Suprapubic skin (tissue), 4 donors: ENCODE measurements at regions not wholly inside any gene's neighbourhood (a gene's known extent, or its start where the extent isn't known, plus 50 kb on each side); places are given as distances from the start of the nearest gene placed in this dataset.

Experiments
- DNase-seq, 2 donors: peaks; one replicate each; pipeline ENCODE4 v3.0.0-alpha.2; 2019; ENCODE audit warnings: low spot score in 2 of 2
- H3K27ac ChIP-seq: fragments of 200-600 bp; sonication (generic); one replicate; pipeline ENCODE4 v1.5.1; 2019
- H3K27me3 ChIP-seq: fragments of 200-600 bp; sonication (generic); one replicate; pipeline ENCODE4 v1.5.1; 2019
- H3K36me3 ChIP-seq: fragments of 200-600 bp; sonication (generic); one replicate; pipeline ENCODE4 v1.5.1; 2019
- H3K4me1 ChIP-seq: fragments of 200-600 bp; sonication (generic); one replicate; pipeline ENCODE4 v1.5.1; 2019
- H3K4me3 ChIP-seq: fragments of 200-600 bp; sonication (generic); one replicate; pipeline ENCODE4 v1.5.1; 2019; ENCODE audit warnings: mild to moderate bottlenecking
- H3K9me3 ChIP-seq: fragments of 200-600 bp; sonication (generic); one replicate; pipeline ENCODE4 v1.5.1; 2019
- EP300 ChIP-seq: sonication (generic); formaldehyde crosslinking; IDR thresholded peaks from one replicate; pipeline ENCODE4 v1.6.1; 2017; ENCODE audit warnings: antibody characterized with exemption
- POLR2A ChIP-seq, 2 donors: fragments of 450-650 bp; IDR thresholded peaks; one replicate each; pipeline ENCODE4 v1.6.1; 2017; ENCODE audit warnings: antibody characterized with exemption in 2 of 2, mild to moderate bottlenecking in 2 of 2, moderate library complexity in 2 of 2
- POLR2AphosphoS5 ChIP-seq, 3 donors: sonication (generic); formaldehyde crosslinking; IDR thresholded peaks; one replicate each; pipeline ENCODE4 v1.6.1; 2017; ENCODE audit warnings: antibody characterized with exemption in 3 of 3
- WGBS: methylation state at CpG from one replicate; pipeline ENCODE4 v1.1.5; 2018; 5-methylcytosine and 5-hydroxymethylcytosine counted together
- TF ChIP-seq, protein P1 (sequence below), 2 donors: fragments of 200-600 bp in 1 of 2; fragments of 450-650 bp in 1 of 2; sonication (generic) in 1 of 2; IDR thresholded peaks; one replicate each; pipeline ENCODE4 v1.5.1; 2016 to 2019; ENCODE audit warnings: antibody characterized with exemption in 2 of 2, mild to moderate bottlenecking in 1 of 2, moderate library complexity in 1 of 2

DNA sequence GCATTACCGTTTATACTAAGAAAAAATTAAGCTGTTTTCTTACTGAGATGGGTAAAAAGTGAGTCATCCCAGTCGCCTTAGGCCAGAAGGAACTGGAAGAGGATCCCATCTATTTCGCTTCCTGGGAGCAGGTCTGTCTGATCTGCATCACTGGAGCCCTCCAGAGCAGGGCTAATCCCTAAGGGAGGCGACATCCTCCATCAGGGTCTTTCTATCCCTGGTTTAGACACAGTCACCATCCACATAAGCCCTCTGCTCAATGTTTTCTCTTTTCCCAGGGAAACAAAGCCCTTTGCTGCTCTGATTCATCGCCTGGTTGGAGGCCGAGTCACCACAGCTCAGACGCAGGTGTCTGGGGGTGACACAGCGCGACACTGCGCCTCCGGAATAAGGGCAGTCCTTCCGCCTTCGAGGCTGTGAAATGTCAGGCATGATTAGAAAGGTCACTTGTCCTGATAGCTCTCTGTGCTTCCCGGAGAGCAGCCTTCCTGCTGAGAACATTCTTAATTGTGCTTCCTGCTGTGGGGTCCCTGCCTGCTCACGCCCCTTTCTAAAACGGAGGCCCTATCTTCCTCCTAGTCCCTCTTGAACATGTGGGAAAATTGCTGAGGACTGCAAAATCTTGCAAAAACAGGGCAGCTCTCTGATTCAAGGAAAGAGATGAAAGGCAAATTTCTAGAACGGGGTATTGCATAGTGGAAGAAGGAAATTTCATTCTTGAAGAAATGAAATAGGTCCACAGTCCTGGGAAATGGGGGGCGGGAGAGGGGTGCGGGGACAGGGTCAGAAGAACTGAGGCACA lies 56.3 kb downstream of the MARCHF4 start:
- no peaks in the 10 kb centered on the region for H3K4me1 ChIP-seq
- no peak overlapping the region for H3K4me3 ChIP-seq
- DNase-seq, result no peak
- no peaks in the 10 kb centered on the region for H3K36me3 ChIP-seq
- 55% methylated on average over 19 of the region's 19 CpGs for WGBS
- H3K27me3 ChIP-seq, result peaks cover 3% of the 10 kb centered on the region
- TF ChIP-seq, protein P1, sequence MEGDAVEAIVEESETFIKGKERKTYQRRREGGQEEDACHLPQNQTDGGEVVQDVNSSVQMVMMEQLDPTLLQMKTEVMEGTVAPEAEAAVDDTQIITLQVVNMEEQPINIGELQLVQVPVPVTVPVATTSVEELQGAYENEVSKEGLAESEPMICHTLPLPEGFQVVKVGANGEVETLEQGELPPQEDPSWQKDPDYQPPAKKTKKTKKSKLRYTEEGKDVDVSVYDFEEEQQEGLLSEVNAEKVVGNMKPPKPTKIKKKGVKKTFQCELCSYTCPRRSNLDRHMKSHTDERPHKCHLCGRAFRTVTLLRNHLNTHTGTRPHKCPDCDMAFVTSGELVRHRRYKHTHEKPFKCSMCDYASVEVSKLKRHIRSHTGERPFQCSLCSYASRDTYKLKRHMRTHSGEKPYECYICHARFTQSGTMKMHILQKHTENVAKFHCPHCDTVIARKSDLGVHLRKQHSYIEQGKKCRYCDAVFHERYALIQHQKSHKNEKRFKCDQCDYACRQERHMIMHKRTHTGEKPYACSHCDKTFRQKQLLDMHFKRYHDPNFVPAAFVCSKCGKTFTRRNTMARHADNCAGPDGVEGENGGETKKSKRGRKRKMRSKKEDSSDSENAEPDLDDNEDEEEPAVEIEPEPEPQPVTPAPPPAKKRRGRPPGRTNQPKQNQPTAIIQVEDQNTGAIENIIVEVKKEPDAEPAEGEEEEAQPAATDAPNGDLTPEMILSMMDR (IDR thresholded peaks at IDR 0.05), result no peak
- TF ChIP-seq EP300 (no peak), POLR2AphosphoS5 (IDR thresholded peaks at IDR 0.05) (no peak), POLR2A (IDR thresholded peaks at IDR 0.05) (no peak)
- no peaks in the 10 kb centered on the region for H3K9me3 ChIP-seq
- no peak overlapping the region for H3K27ac ChIP-seq

- 70% methylated on average over 1 of the region's 1 CpG for WGBS
- Histone ChIP-seq H3K27ac (no peak overlapping the region), H3K9me3 (no peaks in the 10 kb centered on the region)
Observed at GRCh38 chr2:216312441-216312840, 59.8 kb downstream of the MARCHF4 start.

DNA sequence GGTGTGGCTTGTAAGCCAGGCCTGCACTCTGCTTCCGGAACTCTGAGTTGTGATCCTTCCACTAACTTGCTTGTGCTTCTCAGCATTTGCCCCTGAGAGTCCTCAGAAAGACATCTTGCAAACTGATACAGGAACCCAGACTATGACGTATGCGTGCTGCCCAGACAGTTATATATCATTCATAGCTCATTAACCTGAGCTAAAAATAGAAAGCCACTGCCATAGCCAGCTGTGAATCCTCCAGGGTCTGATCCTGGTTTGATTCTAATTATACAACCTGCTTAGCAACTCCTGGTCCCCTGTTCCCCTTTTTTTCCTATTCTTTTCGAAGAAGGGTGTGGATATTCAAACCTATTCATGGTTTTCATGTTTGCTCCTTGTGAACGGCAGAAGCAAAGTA lies 63.7 kb downstream of the MARCHF4 start:
- H3K4me1 ChIP-seq, result no peaks in the 10 kb centered on the region
- H3K9me3 ChIP-seq, result no peaks in the 10 kb centered on the region
- 63% methylated on average over 5 of the region's 5 CpGs for WGBS
- H3K27ac ChIP-seq, result no peak overlapping the region
- TF ChIP-seq POLR2A (IDR thresholded peaks at IDR 0.05) (no peak), POLR2AphosphoS5 (IDR thresholded peaks at IDR 0.05) (no peak), EP300 (no peak)
- TF ChIP-seq, protein P1 (IDR thresholded peaks at IDR 0.05), result no peak
- no peak for DNase-seq
- no peaks in the 10 kb centered on the region for H3K36me3 ChIP-seq
- H3K27me3 ChIP-seq, result no peaks in the 10 kb centered on the region
- no peak overlapping the region for H3K4me3 ChIP-seq

More at GRCh38 chr2:216312441-216312840, 59.8 kb downstream of the MARCHF4 start:
- no peaks in the 10 kb centered on the region for H3K36me3 ChIP-seq
- no peak overlapping the region for H3K4me3 ChIP-seq
- H3K27me3 ChIP-seq, result peaks cover 3% of the 10 kb centered on the region
- DNase-seq, result no peak
- H3K4me1 ChIP-seq, result no peaks in the 10 kb centered on the region
- TF ChIP-seq POLR2A (IDR thresholded peaks at IDR 0.05) (no peak), POLR2AphosphoS5 (IDR thresholded peaks at IDR 0.05) (no peak), EP300 (no peak)
- TF ChIP-seq, protein P1 (IDR thresholded peaks at IDR 0.05), result no peak

GRCh38 chr2:216307496-216307895 lies 64.8 kb downstream of the MARCHF4 start:
- Histone ChIP-seq H3K27me3 (no peaks in the 10 kb centered on the region), H3K4me3 (no peak overlapping the region), H3K27ac (no peak overlapping the region), H3K4me1 (no peaks in the 10 kb centered on the region), H3K9me3 (no peaks in the 10 kb centered on the region), H3K36me3 (no peaks in the 10 kb centered on the region)
- no peak for DNase-seq
- no peak for TF ChIP-seq EP300
- no peak for TF ChIP-seq POLR2A (IDR thresholded peaks at IDR 0.05)
- TF ChIP-seq, protein P1 (IDR thresholded peaks at IDR 0.05), result no peak
- no peak for TF ChIP-seq POLR2AphosphoS5 (IDR thresholded peaks at IDR 0.05)
- 80% methylated on average over 6 of the region's 6 CpGs for WGBS

- H3K27me3 ChIP-seq, result no peaks in the 10 kb centered on the region
- DNase-seq, result no peak
- TF ChIP-seq EP300 (no peak), POLR2AphosphoS5 (IDR thresholded peaks at IDR 0.05) (no peak), POLR2A (IDR thresholded peaks at IDR 0.05) (no peak)
- TF ChIP-seq, protein P1 (IDR thresholded peaks at IDR 0.05), result no peak
- no peak overlapping the region for H3K27ac ChIP-seq
- no peaks in the 10 kb centered on the region for H3K36me3 ChIP-seq
- WGBS, result 57% methylated on average over 6 of the region's 6 CpGs
- H3K4me3 ChIP-seq, result no peak overlapping the region
- H3K4me1 ChIP-seq, result no peaks in the 10 kb centered on the region
- no peaks in the 10 kb centered on the region for H3K9me3 ChIP-seq
Observed at GRCh38 chr2:216306868-216307267, 65.4 kb downstream of the MARCHF4 start.
